Cardiac muscle cell (in vitro differentiated cells and primary cell): ENCODE measurements at regions not wholly inside any gene's neighbourhood (a gene's known extent, or its start where the extent isn't known, plus 50 kb on each side); places are given as distances from the start of the nearest gene placed in this dataset.

ENCODE experiments used
- DNase-seq, 2 donors: peaks; one replicate each; pipeline versions ENCODE4 v3.0.0 to v3.0.0-alpha.2; 2010 to 2017; ENCODE audit warnings: low read depth in 1 of 2, low spot score in 1 of 2
- H3K27ac ChIP-seq: fragments of 200-600 bp; sonication (generic); 2 replicates; pipeline ENCODE4 v1.5.1; 2016
- H3K27me3 ChIP-seq: fragments of 200-600 bp; sonication (generic); 2 replicates; pipeline ENCODE4 v1.6.0; 2016; ENCODE audit warnings: control low read depth
- H3K36me3 ChIP-seq: fragments of 200-600 bp; sonication (generic); 2 replicates; pipeline ENCODE4 v1.5.1; 2016; ENCODE audit warnings: control low read depth
- H3K4me1 ChIP-seq: fragments of 200-600 bp; sonication (generic); 2 replicates; pipeline ENCODE4 v1.8.1; 2017; ENCODE audit warnings: low read depth, mild to moderate bottlenecking, mixed run types
- H3K4me3 ChIP-seq: fragments of 200-600 bp; sonication (generic); 2 replicates; pipeline ENCODE4 v1.5.1; 2016; ENCODE audit warnings: mild to moderate bottlenecking
- H3K9me3 ChIP-seq: fragments of 200-600 bp; sonication (generic); 2 replicates; pipeline ENCODE4 v1.5.1; 2017; ENCODE audit warnings: low read depth, mild to moderate bottlenecking, control low read depth
- TF ChIP-seq, protein P1 (sequence below): IDR thresholded peaks from 2 replicates; pipeline ENCODE4 v1.5.1; 2012; ENCODE audit warnings: low read depth, mild to moderate bottlenecking, low read length

DNA sequence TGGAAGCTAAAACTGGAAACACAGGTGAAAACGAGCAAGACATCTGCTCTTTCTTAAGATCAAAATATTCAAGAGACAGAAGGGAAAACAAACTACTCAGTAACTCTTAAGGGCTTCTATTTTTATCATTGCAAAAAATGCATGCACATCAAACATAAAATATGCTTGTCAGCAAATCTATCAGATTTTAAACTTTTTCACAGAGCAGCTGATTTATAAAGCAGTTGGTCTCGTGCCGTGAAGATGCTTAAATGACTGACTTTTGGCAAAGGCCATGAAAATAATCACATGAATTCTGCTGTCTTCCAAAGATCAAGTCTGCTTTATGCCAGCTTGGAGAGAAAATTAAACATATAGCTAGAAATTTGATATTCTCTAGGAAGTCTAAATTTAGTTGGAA, 482.1 kb upstream of the HS3ST1 start:
- no peaks in the 10 kb centered on the region for H3K27me3 ChIP-seq
- no peaks in the 10 kb centered on the region for H3K9me3 ChIP-seq
- TF ChIP-seq, protein P1, sequence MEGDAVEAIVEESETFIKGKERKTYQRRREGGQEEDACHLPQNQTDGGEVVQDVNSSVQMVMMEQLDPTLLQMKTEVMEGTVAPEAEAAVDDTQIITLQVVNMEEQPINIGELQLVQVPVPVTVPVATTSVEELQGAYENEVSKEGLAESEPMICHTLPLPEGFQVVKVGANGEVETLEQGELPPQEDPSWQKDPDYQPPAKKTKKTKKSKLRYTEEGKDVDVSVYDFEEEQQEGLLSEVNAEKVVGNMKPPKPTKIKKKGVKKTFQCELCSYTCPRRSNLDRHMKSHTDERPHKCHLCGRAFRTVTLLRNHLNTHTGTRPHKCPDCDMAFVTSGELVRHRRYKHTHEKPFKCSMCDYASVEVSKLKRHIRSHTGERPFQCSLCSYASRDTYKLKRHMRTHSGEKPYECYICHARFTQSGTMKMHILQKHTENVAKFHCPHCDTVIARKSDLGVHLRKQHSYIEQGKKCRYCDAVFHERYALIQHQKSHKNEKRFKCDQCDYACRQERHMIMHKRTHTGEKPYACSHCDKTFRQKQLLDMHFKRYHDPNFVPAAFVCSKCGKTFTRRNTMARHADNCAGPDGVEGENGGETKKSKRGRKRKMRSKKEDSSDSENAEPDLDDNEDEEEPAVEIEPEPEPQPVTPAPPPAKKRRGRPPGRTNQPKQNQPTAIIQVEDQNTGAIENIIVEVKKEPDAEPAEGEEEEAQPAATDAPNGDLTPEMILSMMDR: no peak
- H3K36me3 ChIP-seq: no peaks in the 10 kb centered on the region
- H3K27ac ChIP-seq: no peak overlapping the region
- no peak overlapping the region for H3K4me3 ChIP-seq
- H3K4me1 ChIP-seq: peaks cover 18% of the 10 kb centered on the region
- no peak for DNase-seq

DNA sequence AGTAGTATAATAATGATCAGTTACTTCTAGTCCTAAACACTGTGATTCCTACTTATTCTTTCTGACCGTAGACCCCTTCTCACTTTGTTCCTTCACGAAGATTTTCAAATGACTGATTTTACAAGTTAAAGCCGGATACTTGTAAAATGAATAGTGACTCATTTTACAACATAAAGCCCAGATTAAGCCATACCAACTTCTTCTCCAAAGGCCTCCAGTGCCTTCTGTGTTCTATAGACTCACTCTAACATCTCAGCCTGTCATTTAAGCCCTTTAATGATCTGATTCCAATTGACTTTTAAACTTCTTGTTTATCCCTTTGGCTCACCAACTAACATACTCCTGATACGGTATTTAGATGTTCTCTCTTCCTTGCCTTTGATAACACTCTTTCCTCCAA, 480.0 kb upstream of the HS3ST1 start:
- TF ChIP-seq, protein P1: no peak
- H3K36me3 ChIP-seq: no peaks in the 10 kb centered on the region
- H3K27ac ChIP-seq: no peak overlapping the region
- DNase-seq: no peak
- H3K27me3 ChIP-seq: no peaks in the 10 kb centered on the region
- H3K4me3 ChIP-seq: no peak overlapping the region
- H3K9me3 ChIP-seq: no peaks in the 10 kb centered on the region
- peaks cover 18% of the 10 kb centered on the region for H3K4me1 ChIP-seq

DNA sequence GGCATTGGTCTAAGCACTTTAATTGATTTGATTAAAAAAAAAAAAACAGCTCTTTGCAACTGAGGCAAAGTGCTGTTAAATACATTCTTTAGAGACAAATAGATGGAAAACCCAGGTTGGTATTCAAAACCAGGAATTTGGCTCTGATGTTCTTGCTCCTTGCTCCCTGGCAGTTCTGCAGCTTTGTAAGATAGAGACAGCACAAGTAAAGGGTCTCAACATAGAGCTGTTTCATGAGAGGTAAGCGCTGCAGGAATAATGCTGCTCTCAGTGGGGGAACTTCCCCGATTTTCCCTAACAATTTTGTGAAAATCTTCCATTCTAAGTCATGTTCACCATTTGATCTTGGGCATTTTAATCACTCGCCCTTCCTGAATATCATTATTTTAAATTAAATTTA, 479.5 kb upstream of the HS3ST1 start:
- Histone ChIP-seq H3K9me3 (no peaks in the 10 kb centered on the region), H3K27me3 (no peaks in the 10 kb centered on the region), H3K4me3 (no peak overlapping the region), H3K36me3 (no peaks in the 10 kb centered on the region), H3K4me1 (peaks cover 18% of the 10 kb centered on the region), H3K27ac (no peak overlapping the region)
- TF ChIP-seq, protein P1: no peak
- no peak for DNase-seq

DNA sequence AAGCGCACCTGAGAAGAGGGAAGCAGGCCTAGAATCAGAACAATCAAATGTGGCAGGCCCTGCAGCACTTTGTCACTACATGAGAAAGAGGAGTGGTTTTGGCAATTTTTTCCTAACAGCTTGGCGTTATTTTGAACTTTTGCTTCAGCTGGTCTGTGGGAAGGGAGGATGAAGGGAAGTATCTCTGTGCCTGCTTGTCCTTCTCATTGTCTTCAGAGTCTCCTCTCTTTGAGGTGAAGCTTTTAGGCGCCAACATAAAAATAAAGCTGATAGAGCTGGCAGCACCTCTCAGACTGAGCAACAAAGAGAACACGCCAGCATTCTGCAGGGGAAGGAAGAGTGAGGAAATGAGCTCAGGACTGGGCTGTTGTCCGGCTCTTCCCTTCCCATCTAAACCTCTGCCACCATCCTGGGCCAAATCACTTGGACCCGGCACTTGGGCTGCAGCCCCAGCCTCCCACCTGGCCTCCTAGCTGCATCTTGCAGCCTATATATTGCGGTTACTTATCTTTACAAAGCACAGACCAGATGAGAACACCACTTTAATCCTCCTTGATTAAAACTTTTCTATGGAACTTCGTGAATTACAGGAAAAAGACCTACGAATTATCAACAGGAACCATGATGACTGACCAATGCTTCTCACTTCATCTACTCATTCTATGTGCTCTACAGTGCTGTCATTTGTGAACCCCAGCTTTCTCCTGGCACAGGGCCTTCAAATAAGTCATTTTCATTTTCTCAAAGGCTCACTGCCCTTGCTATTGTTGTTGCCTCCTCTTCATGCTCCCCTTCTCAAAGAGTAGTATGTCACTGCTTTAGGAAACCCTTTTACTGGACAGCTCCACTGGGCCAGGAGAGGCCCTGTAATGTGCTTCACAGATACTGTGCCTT, 476.4 kb upstream of the HS3ST1 start:
- no peak overlapping the region for H3K27ac ChIP-seq
- H3K9me3 ChIP-seq: no peaks in the 10 kb centered on the region
- TF ChIP-seq, protein P1: no peak
- H3K36me3 ChIP-seq: no peaks in the 10 kb centered on the region
- H3K27me3 ChIP-seq: no peaks in the 10 kb centered on the region
- H3K4me1 ChIP-seq: peaks cover 11% of the 10 kb centered on the region
- DNase-seq: peak; percentile 7 to 69
- no peak overlapping the region for H3K4me3 ChIP-seq

DNA sequence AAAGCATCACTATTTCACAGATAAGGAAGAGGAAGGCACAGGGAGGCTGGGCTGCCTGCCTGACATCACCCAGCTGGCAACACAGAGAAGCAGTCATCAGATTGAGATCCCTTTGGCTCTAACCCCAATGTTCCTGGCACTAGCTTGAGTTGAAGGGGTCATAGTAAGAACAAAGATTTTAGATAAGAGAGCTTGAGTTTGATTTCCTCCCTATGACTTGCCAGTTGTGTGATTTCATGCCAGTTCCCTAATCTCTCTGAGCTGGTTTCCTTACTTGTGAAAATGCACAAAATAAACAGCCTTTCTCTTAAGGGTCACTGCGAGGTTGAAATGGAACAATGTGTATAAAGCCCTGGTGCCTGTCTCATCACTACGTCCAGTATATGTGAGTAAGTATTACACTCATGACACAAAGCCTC, 475.4 kb upstream of the HS3ST1 start:
- Histone ChIP-seq H3K27ac (no peak overlapping the region), H3K27me3 (no peaks in the 10 kb centered on the region), H3K4me1 (peaks cover 11% of the 10 kb centered on the region), H3K36me3 (no peaks in the 10 kb centered on the region), H3K4me3 (no peak overlapping the region), H3K9me3 (no peaks in the 10 kb centered on the region)
- TF ChIP-seq, protein P1: no peak
- DNase-seq: peak in 1 of 2 donors; percentile 94
